ENCODE measurements at regions not wholly inside any gene's neighbourhood (a gene's known extent, or its start where the extent isn't known, plus 50 kb on each side); places are given as distances from the start of the nearest gene placed in this dataset.

- Histone ChIP-seq H3K4me1 (ENCODE audit: control insufficient read depth, insufficient read depth, low read length) (no peaks in the 10 kb centered on the region), H3K27ac (ENCODE audit: extremely low read depth, low read depth, low read length) (no peak overlapping the region), H3K9me3 (ENCODE audit: control insufficient read depth, insufficient read depth, low read depth, low read length) (no peaks in the 10 kb centered on the region), H3K36me3 (ENCODE audit: control insufficient read depth in 2 of 2, insufficient read depth in 1 of 2, low read length in 2 of 2) (no peaks in the 10 kb centered on the region), H3K4me3 (ENCODE audit: low read depth, low read length) (no peak overlapping the region)
- no peak for TF ChIP-seq RBAK (tag by site-specific recombination; IDR thresholded peaks at IDR 0.05)
- TF ChIP-seq PATZ1 (tag by site-specific recombination; IDR thresholded peaks at IDR 0.05) = no peak
- no peak for TF ChIP-seq ZNF518A (tag by site-specific recombination; conservative IDR thresholded peaks at IDR 0.05; ENCODE audit: low read depth)
- ChIA-PET CTCF (interaction anchor here (0.7 kb wide), 2 partner anchors 100 to 587 kb away, joined by 3 to 4 read pairs; no protein-coding TSS in a partner anchor), POLR2A (no interaction called here)
Measured at GRCh38 chr4:136763919-136764318, 768.4 kb downstream of the PCDH18 start.

GRCh38 chr4:136755531-136755916 is 776.8 kb downstream of the PCDH18 start:
- CTCF ChIA-PET = no interaction called here
- no peak for TF ChIP-seq ZNF169 (tag by site-specific recombination; IDR thresholded peaks at IDR 0.05)
- TF ChIP-seq SCRT1 (tag by site-specific recombination; IDR thresholded peaks at IDR 0.05; ENCODE audit: borderline replicate concordance) = no peak
- TF ChIP-seq ZNF658 (tag by site-specific recombination; IDR thresholded peaks at IDR 0.05) = no peak
- no peak for TF ChIP-seq SCRT2 (tag by site-specific recombination; IDR thresholded peaks at IDR 0.05)
- TF ChIP-seq ZNF121 (tag by site-specific recombination; IDR thresholded peaks at IDR 0.05) = no peak
- TF ChIP-seq REPIN1 (tag by site-specific recombination; IDR thresholded peaks at IDR 0.05; ENCODE audit: low read depth) = no peak
- TF ChIP-seq ZNF423 (tag by site-specific recombination; IDR thresholded peaks at IDR 0.05) = no peak
- TF ChIP-seq ZNF426 (tag by site-specific recombination; IDR thresholded peaks at IDR 0.05) = no peak
- no peak for TF ChIP-seq HIC1 (tag by site-specific recombination; IDR thresholded peaks at IDR 0.05)
- no peaks in the 10 kb centered on the region for H3K4me1 ChIP-seq (ENCODE audit: control insufficient read depth, insufficient read depth, low read length)
- H3K4me3 ChIP-seq (ENCODE audit: low read depth, low read length) = no peak overlapping the region
- no peaks in the 10 kb centered on the region for H3K36me3 ChIP-seq (ENCODE audit: control insufficient read depth in 2 of 2, insufficient read depth in 1 of 2, low read length in 2 of 2)
- POLR2A ChIA-PET = no interaction called here
- no peaks in the 10 kb centered on the region for H3K9me3 ChIP-seq (ENCODE audit: control insufficient read depth, insufficient read depth, low read depth, low read length)
- H3K27ac ChIP-seq (ENCODE audit: extremely low read depth, low read depth, low read length) = no peak overlapping the region
